Nephron progenitor cell (in vitro differentiated cells): ENCODE measurements at regions not wholly inside any gene's neighbourhood (a gene's known extent, or its start where the extent isn't known, plus 50 kb on each side); places are given as distances from the start of the nearest gene placed in this dataset.

Source experiments
- DNase-seq: peaks from one replicate; pipeline ENCODE4 v3.0.0; 2021
- H3K27ac Mint-ChIP-seq: 2 replicates; pipeline ENCODE4 v1.8.0; 2021; ENCODE audit warnings: mild to moderate bottlenecking, moderate library complexity, mixed read lengths
- H3K27me3 Mint-ChIP-seq: 2 replicates; pipeline ENCODE4 v1.8.0; 2021; ENCODE audit warnings: mild to moderate bottlenecking, low read depth, mixed read lengths; ENCODE audit not compliant: poor library complexity
- H3K36me3 Mint-ChIP-seq: 2 replicates; pipeline ENCODE4 v1.8.0; 2021; ENCODE audit warnings: low read depth, mixed read lengths
- H3K4me1 Mint-ChIP-seq: 2 replicates; pipeline ENCODE4 v1.8.0; 2021; ENCODE audit warnings: mixed read lengths
- H3K4me3 Mint-ChIP-seq: 2 replicates; pipeline ENCODE4 v1.8.0; 2021; ENCODE audit warnings: mild to moderate bottlenecking, moderate library complexity, mixed read lengths
- H3K9me3 Mint-ChIP-seq: 2 replicates; pipeline ENCODE4 v1.8.0; 2021; ENCODE audit warnings: mild to moderate bottlenecking, moderate library complexity, mixed read lengths
- CTCF ChIP-seq: fragments of 200-600 bp; sonication (generic); IDR thresholded peaks from 2 replicates; pipeline ENCODE4 v1.5.0; 2021; ENCODE audit warnings: antibody characterized with exemption

GRCh38 chr7:375321-375831, 85.4 kb downstream of the FOXL3 start:
- Mint-ChIP-seq H3K27ac (no peak overlapping the region), H3K27me3 (peaks cover 13% of the 10 kb centered on the region), H3K9me3 (no peaks in the 10 kb centered on the region), H3K4me1 (peaks cover 47% of the 10 kb centered on the region), H3K36me3 (no peaks in the 10 kb centered on the region), H3K4me3 (no peak overlapping the region)
- TF ChIP-seq CTCF: no peak
- DNase-seq: no peak

GRCh38 chr7:375901-376305, 85.9 kb downstream of the FOXL3 start:
- DNase-seq: no peak
- Mint-ChIP-seq H3K27me3 (peaks cover 16% of the 10 kb centered on the region), H3K9me3 (no peaks in the 10 kb centered on the region), H3K27ac (no peak overlapping the region), H3K4me1 (peaks cover 47% of the 10 kb centered on the region), H3K36me3 (no peaks in the 10 kb centered on the region), H3K4me3 (no peak overlapping the region)
- no peak for TF ChIP-seq CTCF

- peaks cover 21% of the 10 kb centered on the region for H3K27me3 Mint-ChIP-seq
- no peaks in the 10 kb centered on the region for H3K36me3 Mint-ChIP-seq
- H3K27ac Mint-ChIP-seq: no peak overlapping the region
- peaks cover 52% of the 10 kb centered on the region for H3K4me1 Mint-ChIP-seq
- H3K4me3 Mint-ChIP-seq: no peak overlapping the region
- TF ChIP-seq CTCF: no peak
- no peak for DNase-seq
- H3K9me3 Mint-ChIP-seq: no peaks in the 10 kb centered on the region
These were observed 86.5 kb downstream of the FOXL3 start for GRCh38 chr7:376306-377079.

- Mint-ChIP-seq H3K36me3 (no peaks in the 10 kb centered on the region), H3K27me3 (peaks cover 27% of the 10 kb centered on the region), H3K4me3 (peak overlapping the region; percentile 26), H3K9me3 (no peaks in the 10 kb centered on the region), H3K27ac (no peak overlapping the region), H3K4me1 (peaks cover 50% of the 10 kb centered on the region)
- DNase-seq: no peak
- no peak for TF ChIP-seq CTCF
These were observed 87.4 kb downstream of the FOXL3 start for GRCh38 chr7:377080-378040.

- Mint-ChIP-seq H3K36me3 (no peaks in the 10 kb centered on the region), H3K4me3 (peak overlapping the region; percentile 26), H3K27ac (no peak overlapping the region), H3K9me3 (peaks cover 6% of the 10 kb centered on the region), H3K4me1 (peaks cover 43% of the 10 kb centered on the region), H3K27me3 (peaks cover 33% of the 10 kb centered on the region)
- TF ChIP-seq CTCF: no peak
- no peak for DNase-seq
These were observed 88.1 kb downstream of the FOXL3 start for GRCh38 chr7:378041-378420.
